ENCODE measurements at regions not wholly inside any gene's neighbourhood (a gene's known extent, or its start where the extent isn't known, plus 50 kb on each side); places are given as distances from the start of the nearest gene placed in this dataset.

GRCh38 chr3:118186051-118186450 lies 848.6 kb downstream of the IGSF11 start:
- CTCF ChIA-PET (ENCODE audit: low intra/inter-chr PET ratio) = no interaction called here
- POLR2A ChIA-PET = no interaction called here
- no peaks in the 10 kb centered on the region for H3K9me3 ChIP-seq (replicated peaks; ENCODE audit: control insufficient read depth, insufficient read depth, low read depth, low read length)
- ATAC-seq (no peak), FAIRE-seq (no peak), DNase-seq (ENCODE audit: extremely low read depth in 1 of 4, low spot score in 3 of 4) (no peak)
- intact Hi-C loops (cut with micrococcal nuclease) = no loop called here
- no TSS peak for BruUV-seq (replicated peaks)
- no peak overlapping the region for H3K9ac ChIP-seq (ENCODE audit: insufficient read depth in 1 of 2, low read depth in 2 of 2, low read length in 2 of 2)
- no peaks in the 10 kb centered on the region for H3K4me1 ChIP-seq (replicated peaks in 1 of 2; ENCODE audit: control insufficient read depth in 2 of 2, insufficient read depth in 2 of 2, low read length in 2 of 2)
- H4K20me1 ChIP-seq (replicated peaks; ENCODE audit: control insufficient read depth, insufficient read depth, low read length) = no peaks in the 10 kb centered on the region
- no peak overlapping the region for H3K4me2 ChIP-seq (ENCODE audit: insufficient read depth, low read length)
- WGBS (ENCODE audit: insufficient coverage, low coverage, missing lambda C conversion rate) = 0% methylated on average over 4 of the region's 4 CpGs
- no peak overlapping the region for H3K4me3 ChIP-seq
- H3K79me2 ChIP-seq (ENCODE audit: control insufficient read depth, insufficient read depth, low read length) = no peaks in the 10 kb centered on the region
- no peaks in the 10 kb centered on the region for H3K27me3 ChIP-seq (ENCODE audit: control insufficient read depth in 2 of 2, insufficient read depth in 2 of 2, low read length in 2 of 2)
- no peaks in the 10 kb centered on the region for H3K9me1 ChIP-seq (ENCODE audit: control insufficient read depth, insufficient read depth, low read length)
- no peaks in the 10 kb centered on the region for H3K36me3 ChIP-seq (ENCODE audit: control insufficient read depth, insufficient read depth, low read length)
- TF ChIP-seq THAP7 (CRISPR knock-in tag; IDR thresholded peaks at IDR 0.05) (no peak), ELF1 (tag; IDR thresholded peaks at IDR 0.05) (no peak), YY1 (IDR thresholded peaks at IDR 0.05; ENCODE audit: borderline replicate concordance in 1 of 3, control insufficient read depth in 1 of 3, extremely low read depth in 1 of 3, insufficient read depth in 3 of 3, insufficient read length in 1 of 3, insufficient replicate concordance in 2 of 3, low read depth in 1 of 3, low read length in 2 of 3) (no peak), RAD21 (CRISPR knock-in tag; conservative IDR thresholded peaks at IDR 0.05 in 1 of 2, IDR thresholded peaks at IDR 0.05 in 1 of 2) (no peak), E2F6 (IDR thresholded peaks at IDR 0.05; ENCODE audit: borderline replicate concordance in 1 of 2, extremely low read depth in 1 of 2, insufficient read depth in 1 of 2, insufficient read length in 1 of 2, low read depth in 1 of 2, low read length in 1 of 2, poor library complexity in 1 of 2, severe bottlenecking in 1 of 2) (no peak), TFAP4 (CRISPR knock-in tag; IDR thresholded peaks at IDR 0.05; ENCODE audit: borderline replicate concordance) (no peak), ZFP91 (CRISPR knock-in tag; IDR thresholded peaks at IDR 0.05) (no peak), ZNF436 (CRISPR knock-in tag; IDR thresholded peaks at IDR 0.05) (no peak), ZNF77 (CRISPR knock-in tag; IDR thresholded peaks at IDR 0.05) (no peak), HMGXB4 (CRISPR knock-in tag; IDR thresholded peaks at IDR 0.05) (no peak), NR1H2 (CRISPR knock-in tag; IDR thresholded peaks at IDR 0.05) (no peak), ZZZ3 (IDR thresholded peaks at IDR 0.05) (no peak), ZNF133 (CRISPR knock-in tag; IDR thresholded peaks at IDR 0.05) (no peak), TCF7L2 (IDR thresholded peaks at IDR 0.05; ENCODE audit: low read depth, low read length) (no peak), NBN (IDR thresholded peaks at IDR 0.05; ENCODE audit: low read depth) (no peak)
- H2AFZ ChIP-seq (ENCODE audit: low read depth, low read length) = no peak overlapping the region
- in situ Hi-C loops (cut with MboI) = no loop called here
- no peak overlapping the region for H3K27ac ChIP-seq (ENCODE audit: extremely low read depth, low read depth, low read length)

All from K562 (cell line).